ENCODE measurements at regions not wholly inside any gene's neighbourhood (a gene's known extent, or its start where the extent isn't known, plus 50 kb on each side); places are given as distances from the start of the nearest gene placed in this dataset.
"Not testable (repeated sequence)": the region's sequence is repeated elsewhere in the genome, so short reads cannot be mapped to it uniquely, and the experiment has no call there.

GRCh38 chrX:20672476-20672875 is 405.8 kb upstream of the RPS6KA3 start (continued):
- TF ChIP-seq, protein P1, sequence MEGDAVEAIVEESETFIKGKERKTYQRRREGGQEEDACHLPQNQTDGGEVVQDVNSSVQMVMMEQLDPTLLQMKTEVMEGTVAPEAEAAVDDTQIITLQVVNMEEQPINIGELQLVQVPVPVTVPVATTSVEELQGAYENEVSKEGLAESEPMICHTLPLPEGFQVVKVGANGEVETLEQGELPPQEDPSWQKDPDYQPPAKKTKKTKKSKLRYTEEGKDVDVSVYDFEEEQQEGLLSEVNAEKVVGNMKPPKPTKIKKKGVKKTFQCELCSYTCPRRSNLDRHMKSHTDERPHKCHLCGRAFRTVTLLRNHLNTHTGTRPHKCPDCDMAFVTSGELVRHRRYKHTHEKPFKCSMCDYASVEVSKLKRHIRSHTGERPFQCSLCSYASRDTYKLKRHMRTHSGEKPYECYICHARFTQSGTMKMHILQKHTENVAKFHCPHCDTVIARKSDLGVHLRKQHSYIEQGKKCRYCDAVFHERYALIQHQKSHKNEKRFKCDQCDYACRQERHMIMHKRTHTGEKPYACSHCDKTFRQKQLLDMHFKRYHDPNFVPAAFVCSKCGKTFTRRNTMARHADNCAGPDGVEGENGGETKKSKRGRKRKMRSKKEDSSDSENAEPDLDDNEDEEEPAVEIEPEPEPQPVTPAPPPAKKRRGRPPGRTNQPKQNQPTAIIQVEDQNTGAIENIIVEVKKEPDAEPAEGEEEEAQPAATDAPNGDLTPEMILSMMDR (IDR thresholded peaks at IDR 0.05 in 2 of 3, conservative IDR thresholded peaks at IDR 0.05 in 1 of 3; ENCODE audit: borderline replicate concordance in 1 of 3, insufficient read depth in 1 of 3, low read depth in 2 of 3, low read length in 2 of 3): no peak
- TF ChIP-seq EZH2 (IDR thresholded peaks at IDR 0.05): no peak
- no peak for TF ChIP-seq YY1 (IDR thresholded peaks at IDR 0.05; ENCODE audit: extremely low read depth, insufficient replicate concordance, low read depth, low read length)
- TF ChIP-seq POLR2AphosphoS5 (IDR thresholded peaks at IDR 0.05; ENCODE audit: low read depth, low read length): no peak
- no peak for TF ChIP-seq ATF3 (IDR thresholded peaks at IDR 0.05)

DNA sequence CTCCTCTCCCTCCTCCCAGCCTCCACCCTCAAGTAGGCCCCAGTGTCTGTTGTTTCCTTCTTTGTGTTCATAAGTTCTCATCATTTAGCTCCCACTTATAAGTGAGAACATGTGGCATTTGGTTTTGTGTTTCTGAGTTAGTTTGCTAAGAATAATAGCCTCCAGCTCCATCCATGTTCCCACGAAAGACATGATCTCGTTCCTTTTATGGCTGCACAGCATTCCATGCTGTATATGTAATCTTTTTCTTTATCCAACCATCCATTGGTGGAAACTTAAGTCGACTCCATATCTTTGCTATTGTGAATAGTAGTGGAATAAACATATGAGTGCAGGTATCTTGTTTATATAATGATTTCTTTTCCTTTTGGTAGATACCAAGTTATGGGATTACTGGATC is 405.0 kb upstream of the RPS6KA3 start:
- H3K27ac ChIP-seq (ENCODE audit: low read depth, low read length); H3K9ac ChIP-seq (ENCODE audit: low read length); intact Hi-C loops (cut with micrococcal nuclease); H3K4me2 ChIP-seq (ENCODE audit: low read length); H2AFZ ChIP-seq (ENCODE audit: low read depth, low read length, poor library complexity, severe bottlenecking); DNase-seq (ENCODE audit: low read depth, low spot score); H3K4me1 ChIP-seq (ENCODE audit: control insufficient read depth in 1 of 2, insufficient read depth in 2 of 2, low read length in 2 of 2); H3K79me2 ChIP-seq (ENCODE audit: insufficient read depth, low read length); H3K4me3 ChIP-seq (replicated peaks in 1 of 2; ENCODE audit: low read depth in 1 of 2, low read length in 2 of 2); H3K27me3 ChIP-seq (ENCODE audit: insufficient read depth, low read length); CTCF ChIA-PET; ATAC-seq; H4K20me1 ChIP-seq (ENCODE audit: insufficient read depth); RAD21 ChIA-PET (ENCODE audit: low non-redundant PET in 1 of 2, low total read pairs in 2 of 2, uncharacterized antibody in 2 of 2, unreplicated experiment in 2 of 2); BruUV-seq (replicated peaks); H3K9me3 ChIP-seq (ENCODE audit: control insufficient read depth in 1 of 2, insufficient read depth in 1 of 2, low read depth in 1 of 2, low read length in 2 of 2); H3K36me3 ChIP-seq (ENCODE audit: control insufficient read depth in 1 of 2, insufficient read depth in 2 of 2, low read length in 2 of 2); POLR2A ChIA-PET; H3K9me2 ChIP-seq (ENCODE audit: insufficient read depth): not testable (repeated sequence)

DNA sequence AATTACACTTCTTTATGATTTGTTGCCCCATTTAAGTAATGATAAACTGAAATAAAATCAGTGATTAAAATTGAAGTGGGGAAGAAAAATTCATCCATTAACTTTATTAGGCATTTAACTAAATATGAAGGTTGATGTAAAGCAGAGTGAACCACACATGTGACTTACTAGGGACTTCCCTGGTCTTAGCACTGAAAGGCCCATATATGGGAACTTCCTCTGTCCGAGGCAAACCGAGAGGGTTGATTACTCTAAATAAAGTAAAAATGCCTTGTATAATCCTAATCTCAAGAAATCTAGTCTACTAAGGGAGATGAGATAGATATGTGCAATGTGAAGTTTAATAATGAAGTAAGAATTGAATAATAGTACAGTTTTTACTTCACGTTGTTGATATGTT is 403.9 kb upstream of the RPS6KA3 start:
- H3K4me1 ChIP-seq (ENCODE audit: control insufficient read depth in 1 of 2, insufficient read depth in 2 of 2, low read length in 2 of 2): no peaks in the 10 kb centered on the region
- no peaks in the 10 kb centered on the region for H3K9me3 ChIP-seq (ENCODE audit: control insufficient read depth in 1 of 2, insufficient read depth in 1 of 2, low read depth in 1 of 2, low read length in 2 of 2)
- H3K4me3 ChIP-seq (replicated peaks in 1 of 2; ENCODE audit: low read depth in 1 of 2, low read length in 2 of 2): no peak overlapping the region
- DNase-seq (ENCODE audit: low read depth, low spot score): no peak
- RAD21 ChIA-PET (ENCODE audit: low non-redundant PET in 1 of 2, low total read pairs in 2 of 2, uncharacterized antibody in 2 of 2, unreplicated experiment in 2 of 2): no interaction called here
- H3K9ac ChIP-seq (ENCODE audit: low read length): no peak overlapping the region
- POLR2A ChIA-PET: no interaction called here
- no peaks in the 10 kb centered on the region for H3K9me2 ChIP-seq (ENCODE audit: insufficient read depth)
- H3K36me3 ChIP-seq (ENCODE audit: control insufficient read depth in 1 of 2, insufficient read depth in 2 of 2, low read length in 2 of 2): no peaks in the 10 kb centered on the region
- no peak overlapping the region for H3K27ac ChIP-seq (ENCODE audit: low read depth, low read length)
- TF ChIP-seq CEBPB (IDR thresholded peaks at IDR 0.05; ENCODE audit: low read depth): no peak
- no peak for TF ChIP-seq EZH2 (IDR thresholded peaks at IDR 0.05)
- no peak for TF ChIP-seq TCF7L2 (IDR thresholded peaks at IDR 0.05; ENCODE audit: borderline replicate concordance, extremely low read depth, insufficient read depth, insufficient read length)
- TF ChIP-seq SIN3A (IDR thresholded peaks at IDR 0.05; ENCODE audit: low read depth): no peak
- no peak for TF ChIP-seq ELF1 (IDR thresholded peaks at IDR 0.05; ENCODE audit: borderline replicate concordance, low read depth)
- no peak for TF ChIP-seq EZH2phosphoT487 (IDR thresholded peaks at IDR 0.05; ENCODE audit: borderline replicate concordance)
- no peak for TF ChIP-seq SRF (IDR thresholded peaks at IDR 0.05; ENCODE audit: low read depth)
- no peak overlapping the region for H3K4me2 ChIP-seq (ENCODE audit: low read length)
- BruUV-seq (replicated peaks): no TSS peak
- H2AFZ ChIP-seq (ENCODE audit: low read depth, low read length, poor library complexity, severe bottlenecking): no peak overlapping the region
- no peaks in the 10 kb centered on the region for H3K79me2 ChIP-seq (ENCODE audit: insufficient read depth, low read length)
- intact Hi-C loops (cut with micrococcal nuclease): no loop called here
- no peak for ATAC-seq
- H3K27me3 ChIP-seq (ENCODE audit: insufficient read depth, low read length): no peaks in the 10 kb centered on the region
- H4K20me1 ChIP-seq (ENCODE audit: insufficient read depth): no peaks in the 10 kb centered on the region
- CTCF ChIA-PET: no interaction called here
